Upper lobe of left lung (tissue), 6 donors: ENCODE measurements at regions not wholly inside any gene's neighbourhood (a gene's known extent, or its start where the extent isn't known, plus 50 kb on each side); places are given as distances from the start of the nearest gene placed in this dataset.
"Not testable (repeated sequence)": the region's sequence is repeated elsewhere in the genome, so short reads cannot be mapped to it uniquely, and the experiment has no call there.

Source experiments
- ATAC-seq, 2 donors: fragments of 200-7000 bp; cut with Tn5 transposase; one replicate each; pipeline ENCODE4 v1.9.1; 2022; ENCODE audit warnings: mild to moderate bottlenecking in 2 of 2, moderate library complexity in 2 of 2; ENCODE audit not compliant: low FRiP score in 2 of 2
- DNase-seq, 2 donors: peaks; one replicate each; pipeline ENCODE4 v3.0.0-alpha.2; 2019 to 2020
- H3K27ac ChIP-seq, 4 donors: fragments of 200-600 bp; sonication (generic); one replicate each; pipeline ENCODE4 v1.5.1; 2016 to 2019
- H3K27me3 ChIP-seq, 4 donors: fragments of 200-600 bp; sonication (generic); one replicate each; pipeline ENCODE4 v1.5.1; 2017 to 2019
- H3K36me3 ChIP-seq, 4 donors: fragments of 200-600 bp; sonication (generic); one replicate each; pipeline ENCODE4 v1.5.1; 2016 to 2019
- H3K4me1 ChIP-seq, 4 donors: fragments of 200-600 bp; sonication (generic); one replicate each; pipeline ENCODE4 v1.5.1; 2018 to 2019
- H3K4me3 ChIP-seq, 4 donors: fragments of 200-600 bp; sonication (generic); one replicate each; pipeline ENCODE4 v1.5.1; 2017 to 2019; ENCODE audit warnings: mild to moderate bottlenecking in 2 of 4, moderate library complexity in 1 of 4
- H3K9me3 ChIP-seq, 4 donors: fragments of 200-600 bp; sonication (generic); one replicate each; pipeline ENCODE4 v1.5.1; 2018 to 2019
- CTCF ChIP-seq, 6 experiments: fragments of 450-650 bp in 4 of 6; fragments of 200-600 bp in 2 of 6; sonication (generic) in 2 of 6; IDR thresholded peaks; one replicate each; pipeline ENCODE4 v1.5.1; 2016 to 2019; ENCODE audit warnings: antibody characterized with exemption in 6 of 6
- EP300 ChIP-seq, 4 donors: sonication (generic); formaldehyde crosslinking; IDR thresholded peaks; one replicate each; pipeline ENCODE4 v1.5.1; 2017; ENCODE audit warnings: antibody characterized with exemption in 4 of 4, control low read depth in 2 of 4
- POLR2A ChIP-seq, 4 donors: fragments of 450-650 bp; IDR thresholded peaks; one replicate each; pipeline ENCODE4 v1.5.1; 2016 to 2017; ENCODE audit warnings: antibody characterized with exemption in 4 of 4, mild to moderate bottlenecking in 2 of 4
- POLR2AphosphoS5 ChIP-seq, 2 donors: sonication (generic); formaldehyde crosslinking; IDR thresholded peaks; one replicate each; pipeline ENCODE4 v1.5.1; 2017; ENCODE audit warnings: antibody characterized with exemption in 2 of 2
- WGBS, 2 donors: methylation state at CpG; one replicate each; pipeline ENCODE4 v1.1.5; 2017 to 2018; 5-methylcytosine and 5-hydroxymethylcytosine counted together
- donor health status: DM: no; HTN: no; CAD: no; lungs with moderate emphysema.
- donor health status: DM: no; HTN: yes; CAD: no; lungs with severe emphysema.

GRCh38 chr7:120185940-120186682, 86.9 kb upstream of the KCND2 start:
- no peaks in the 10 kb centered on the region for H3K4me1 ChIP-seq
- DNase-seq, result no peak
- H3K27ac ChIP-seq, result no peak overlapping the region
- no peaks in the 10 kb centered on the region for H3K27me3 ChIP-seq
- TF ChIP-seq EP300 (IDR thresholded peaks at IDR 0.05) (no peak), POLR2AphosphoS5 (IDR thresholded peaks at IDR 0.05) (no peak), CTCF (IDR thresholded peaks at IDR 0.05) (no peak), POLR2A (IDR thresholded peaks at IDR 0.05) (no peak)
- H3K4me3 ChIP-seq, result no peak overlapping the region
- no peaks in the 10 kb centered on the region for H3K36me3 ChIP-seq
- WGBS, 2 donors, result 79% methylated on average over 3 of the region's 3 CpGs
- H3K9me3 ChIP-seq, result no peaks in the 10 kb centered on the region
- no peak for ATAC-seq

DNA sequence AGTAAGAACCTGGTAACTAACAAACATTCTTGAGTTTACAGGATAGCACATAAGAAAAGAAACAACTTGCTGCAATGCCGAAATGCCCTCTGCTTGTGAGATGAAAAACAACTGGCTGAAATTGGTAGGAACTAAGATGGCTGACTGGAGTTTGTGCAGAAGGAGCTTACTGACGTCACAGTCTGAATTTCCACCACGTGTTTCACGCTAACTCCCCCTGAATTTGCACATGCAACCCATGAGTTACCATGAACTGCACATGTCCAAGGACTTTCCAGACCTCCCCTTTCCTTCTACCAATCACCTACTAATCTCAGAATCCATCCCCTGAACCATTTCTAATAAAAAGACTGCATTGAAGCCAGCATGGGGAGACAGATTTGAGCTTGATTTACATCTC, 86.3 kb upstream of the KCND2 start:
- Histone ChIP-seq H3K27me3 (no peaks in the 10 kb centered on the region), H3K36me3 (no peaks in the 10 kb centered on the region), H3K4me1 (no peaks in the 10 kb centered on the region), H3K9me3 (no peaks in the 10 kb centered on the region), H3K4me3 (no peak overlapping the region), H3K27ac (no peak overlapping the region)
- WGBS, 2 donors, result 81 to 82% methylated on average over 4 of the region's 4 CpGs
- TF ChIP-seq POLR2A (IDR thresholded peaks at IDR 0.05) (no peak), POLR2AphosphoS5 (IDR thresholded peaks at IDR 0.05) (no peak), EP300 (IDR thresholded peaks at IDR 0.05) (no peak)
- DNase-seq (no peak), ATAC-seq (no peak)

GRCh38 chr7:120189623-120190022, 83.4 kb upstream of the KCND2 start:
- Histone ChIP-seq H3K4me1 (no peaks in the 10 kb centered on the region), H3K4me3 (no peak overlapping the region), H3K9me3 (no peaks in the 10 kb centered on the region), H3K27me3 (no peaks in the 10 kb centered on the region), H3K36me3 (no peaks in the 10 kb centered on the region), H3K27ac (no peak overlapping the region)
- ATAC-seq, result no peak
- TF ChIP-seq POLR2AphosphoS5 (IDR thresholded peaks at IDR 0.05), result no peak
- TF ChIP-seq EP300 (IDR thresholded peaks at IDR 0.05), result no peak
- no peak for TF ChIP-seq POLR2A (IDR thresholded peaks at IDR 0.05)
- no peak for TF ChIP-seq CTCF (IDR thresholded peaks at IDR 0.05)
- DNase-seq, result no peak

DNA sequence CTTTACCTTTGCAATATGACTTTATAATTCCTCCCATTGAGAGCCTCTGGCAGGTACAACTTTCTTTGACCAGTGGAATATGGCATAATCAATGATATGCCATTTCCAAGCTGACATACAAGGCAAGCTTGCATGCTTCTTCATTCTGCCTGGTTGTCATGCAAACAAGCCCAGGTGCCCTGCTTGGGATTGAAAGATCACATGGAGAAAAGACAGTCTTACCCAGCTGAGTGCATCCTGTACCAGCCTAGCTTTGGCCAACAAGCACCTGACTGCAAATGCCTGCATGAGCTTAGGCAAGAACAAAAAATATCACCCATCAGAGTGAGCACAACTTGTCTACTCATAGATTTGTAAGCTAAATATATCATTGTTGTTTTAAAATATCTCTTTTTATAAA, 82.9 kb upstream of the KCND2 start:
- Histone ChIP-seq H3K9me3 (no peaks in the 10 kb centered on the region), H3K27ac (no peak overlapping the region), H3K36me3 (no peaks in the 10 kb centered on the region), H3K27me3 (no peaks in the 10 kb centered on the region), H3K4me1 (no peaks in the 10 kb centered on the region), H3K4me3 (no peak overlapping the region)
- ATAC-seq (no peak), DNase-seq (no peak)
- TF ChIP-seq POLR2A (IDR thresholded peaks at IDR 0.05), result no peak
- TF ChIP-seq EP300 (IDR thresholded peaks at IDR 0.05), result no peak
- no peak for TF ChIP-seq CTCF (IDR thresholded peaks at IDR 0.05)
- TF ChIP-seq POLR2AphosphoS5 (IDR thresholded peaks at IDR 0.05), result no peak

GRCh38 chr7:120190566-120190965, 82.4 kb upstream of the KCND2 start:
- Histone ChIP-seq H3K9me3 (no peaks in the 10 kb centered on the region), H3K27ac (no peak overlapping the region), H3K36me3 (no peaks in the 10 kb centered on the region), H3K4me3 (no peak overlapping the region), H3K4me1 (no peaks in the 10 kb centered on the region), H3K27me3 (no peaks in the 10 kb centered on the region)
- ATAC-seq (no peak), DNase-seq (no peak)
- TF ChIP-seq EP300 (IDR thresholded peaks at IDR 0.05), result no peak
- no peak for TF ChIP-seq POLR2AphosphoS5 (IDR thresholded peaks at IDR 0.05)
- no peak for TF ChIP-seq POLR2A (IDR thresholded peaks at IDR 0.05)
- 61 to 90% methylated on average over 1 of the region's 1 CpG for WGBS, 2 donors

DNA sequence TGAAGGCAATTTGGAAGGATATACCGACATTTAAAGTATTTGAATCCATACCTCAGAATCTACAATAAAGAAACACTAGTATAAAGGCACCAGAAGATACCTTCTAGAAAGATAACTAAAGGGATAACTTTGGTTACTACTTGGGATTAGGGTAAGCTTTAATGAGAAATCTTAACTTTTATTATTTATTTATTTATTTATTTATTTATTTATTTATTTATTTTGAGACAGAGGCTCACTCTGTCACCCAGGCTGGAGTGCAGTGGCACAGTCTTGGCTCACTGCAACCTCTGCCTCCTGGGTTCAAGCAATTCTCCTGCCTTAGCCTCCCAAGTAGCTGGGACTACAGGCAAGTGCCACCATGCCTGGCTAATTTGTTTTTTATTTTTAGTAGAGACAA, 81.6 kb upstream of the KCND2 start:
- H3K36me3 ChIP-seq, ATAC-seq, DNase-seq, H3K4me1 ChIP-seq, H3K27ac ChIP-seq, H3K4me3 ChIP-seq, H3K27me3 ChIP-seq, H3K9me3 ChIP-seq: not testable (repeated sequence)
- WGBS, 2 donors, result 80 to 90% methylated on average over 1 of the region's 1 CpG
